Neural progenitor cell (in vitro differentiated cells): ENCODE measurements at regions not wholly inside any gene's neighbourhood (a gene's known extent, or its start where the extent isn't known, plus 50 kb on each side); places are given as distances from the start of the nearest gene placed in this dataset.

Experiments
- DNase-seq: peaks from one replicate; pipeline ENCODE4 v3.0.0-alpha.2; 2016; ENCODE audit warnings: low spot score
- H2AFZ ChIP-seq: fragments of 200-600 bp; sonication (generic); replicated peaks from 2 replicates; pipeline ENCODE4 v1.6.1; 2016; ENCODE audit warnings: antibody characterized with exemption
- H3F3A ChIP-seq: fragments of 200-600 bp; sonication (generic); 2 replicates; pipeline ENCODE4 v1.6.1; 2016; ENCODE audit warnings: antibody characterized with exemption, low read depth
- H3K27ac ChIP-seq: fragments of 200-600 bp; sonication (generic); 2 replicates; pipeline ENCODE4 v1.5.1; 2016; ENCODE audit warnings: mild to moderate bottlenecking
- H3K27me3 ChIP-seq: fragments of 200-600 bp; sonication (generic); 2 replicates; pipeline ENCODE4 v1.6.1; 2016; ENCODE audit warnings: mild to moderate bottlenecking, moderate library complexity
- H3K36me3 ChIP-seq: fragments of 200-600 bp; sonication (generic); 2 replicates; pipeline ENCODE4 v1.5.1; 2016
- H3K4me1 ChIP-seq: fragments of 200-600 bp; sonication (generic); 2 replicates; pipeline ENCODE4 v1.6.1; 2016; ENCODE audit warnings: mixed run types
- H3K4me2 ChIP-seq: fragments of 200-600 bp; sonication (generic); 2 replicates; pipeline ENCODE4 v1.6.1; 2016
- H3K4me3 ChIP-seq: fragments of 200-600 bp; sonication (generic); 2 replicates; pipeline ENCODE4 v1.5.1; 2016
- H3K79me2 ChIP-seq: fragments of 200-600 bp; sonication (generic); 2 replicates; pipeline ENCODE4 v1.6.1; 2016; ENCODE audit warnings: low read depth
- H3K9ac ChIP-seq: fragments of 200-600 bp; sonication (generic); 2 replicates; pipeline ENCODE4 v1.6.1; 2016
- H3K9me3 ChIP-seq: fragments of 200-600 bp; sonication (generic); 2 replicates; pipeline ENCODE4 v1.5.1; 2016; ENCODE audit warnings: low read depth
- H4K20me1 ChIP-seq: fragments of 200-600 bp; sonication (generic); 2 replicates; pipeline ENCODE4 v1.6.1; 2016; ENCODE audit warnings: low read depth
- H3K27ac Mint-ChIP-seq: 3 replicates; pipeline ENCODE4 v1.8.0; 2021; ENCODE audit warnings: mixed read lengths
- H3K27me3 Mint-ChIP-seq: 2 replicates; pipeline ENCODE4 v1.8.0; 2022; ENCODE audit warnings: low read depth, mild to moderate bottlenecking, inconsistent platforms, moderate library complexity, mixed read lengths; ENCODE audit not compliant: insufficient read depth
- H3K36me3 Mint-ChIP-seq: 3 replicates; pipeline ENCODE4 v1.8.0; 2021; ENCODE audit warnings: mixed read lengths
- H3K4me1 Mint-ChIP-seq: 3 replicates; pipeline ENCODE4 v1.8.0; 2021; ENCODE audit warnings: mixed read lengths
- H3K4me3 Mint-ChIP-seq: 3 replicates; pipeline ENCODE4 v1.8.0; 2021; ENCODE audit warnings: mild to moderate bottlenecking, moderate library complexity, mixed read lengths
- H3K9me3 Mint-ChIP-seq: 3 replicates; pipeline ENCODE4 v1.8.0; 2020; ENCODE audit warnings: mixed read lengths
- CTCF ChIP-seq: fragments of 200-600 bp; sonication (generic); IDR thresholded peaks from 2 replicates; pipeline ENCODE4 v1.5.1; 2017; ENCODE audit warnings: antibody characterized with exemption, mild to moderate bottlenecking
- EZH2 ChIP-seq: fragments of 200-600 bp; sonication (generic); IDR thresholded peaks from 2 replicates; pipeline ENCODE4 v1.6.1; 2017; ENCODE audit warnings: antibody characterized with exemption, mild to moderate bottlenecking, moderate library complexity
- EZH2phosphoT487 ChIP-seq: fragments of 200-600 bp; sonication (generic); IDR thresholded peaks from 2 replicates; pipeline ENCODE4 v1.6.1; 2017; ENCODE audit warnings: antibody characterized with exemption

GRCh38 chrX:7680181-7680580, 162.8 kb upstream of the VCX start:
- no peak overlapping the region for H3K9ac ChIP-seq
- H4K20me1 ChIP-seq, result no peaks in the 10 kb centered on the region
- no peak overlapping the region for H3K27ac ChIP-seq
- Mint-ChIP-seq H3K36me3 (no peaks in the 10 kb centered on the region), H3K27me3 (peaks cover 2% of the 10 kb centered on the region), H3K4me3 (no peak overlapping the region), H3K9me3 (no peaks in the 10 kb centered on the region), H3K4me1 (no peaks in the 10 kb centered on the region), H3K27ac (no peak overlapping the region)
- no peaks in the 10 kb centered on the region for H3K79me2 ChIP-seq
- H2AFZ ChIP-seq, result no peak overlapping the region
- H3K9me3 ChIP-seq, result no peaks in the 10 kb centered on the region
- TF ChIP-seq EZH2, result no peak
- no peak for TF ChIP-seq CTCF
- TF ChIP-seq EZH2phosphoT487, result no peak
- H3F3A ChIP-seq, result no peaks in the 10 kb centered on the region
- H3K27me3 ChIP-seq, result no peaks in the 10 kb centered on the region
- DNase-seq, result no peak
- H3K36me3 ChIP-seq, result no peaks in the 10 kb centered on the region
- no peaks in the 10 kb centered on the region for H3K4me1 ChIP-seq
- no peak overlapping the region for H3K4me2 ChIP-seq
- no peak overlapping the region for H3K4me3 ChIP-seq

GRCh38 chrX:7654316-7654715, 188.7 kb upstream of the VCX start:
- Histone ChIP-seq H3K9me3 (no peaks in the 10 kb centered on the region), H3K4me2 (no peak overlapping the region), H2AFZ (no peak overlapping the region), H3K36me3 (no peaks in the 10 kb centered on the region), H4K20me1 (no peaks in the 10 kb centered on the region), H3K4me1 (no peaks in the 10 kb centered on the region), H3K4me3 (no peak overlapping the region), H3F3A (no peaks in the 10 kb centered on the region), H3K27me3 (no peaks in the 10 kb centered on the region), H3K79me2 (no peaks in the 10 kb centered on the region), H3K27ac (no peak overlapping the region), H3K9ac (no peak overlapping the region)
- no peaks in the 10 kb centered on the region for H3K4me1 Mint-ChIP-seq
- H3K27me3 Mint-ChIP-seq, result no peaks in the 10 kb centered on the region
- peaks cover 15% of the 10 kb centered on the region for H3K9me3 Mint-ChIP-seq
- no peaks in the 10 kb centered on the region for H3K36me3 Mint-ChIP-seq
- no peak overlapping the region for H3K4me3 Mint-ChIP-seq
- no peak for DNase-seq
- TF ChIP-seq EZH2phosphoT487, result no peak
- TF ChIP-seq CTCF, result no peak
- TF ChIP-seq EZH2, result no peak
- H3K27ac Mint-ChIP-seq, result no peak overlapping the region

- TF ChIP-seq EZH2phosphoT487 (peak; percentile 70), EZH2 (no peak)
Observed at GRCh38 chrX:7647831-7648230, 195.1 kb upstream of the VCX start.

GRCh38 chrX:7641141-7641540, 201.8 kb upstream of the VCX start:
- no peaks in the 10 kb centered on the region for H3K27me3 Mint-ChIP-seq
- TF ChIP-seq CTCF, result no peak
- TF ChIP-seq EZH2, result no peak
- TF ChIP-seq EZH2phosphoT487, result no peak
- Histone ChIP-seq H4K20me1 (no peaks in the 10 kb centered on the region), H3K79me2 (no peaks in the 10 kb centered on the region), H3K4me3 (no peak overlapping the region), H3K9me3 (no peaks in the 10 kb centered on the region), H3K4me1 (no peaks in the 10 kb centered on the region), H3F3A (no peaks in the 10 kb centered on the region), H3K9ac (no peak overlapping the region), H3K36me3 (no peaks in the 10 kb centered on the region), H3K27ac (no peak overlapping the region), H3K4me2 (no peak overlapping the region), H2AFZ (no peak overlapping the region), H3K27me3 (no peaks in the 10 kb centered on the region)
- no peak overlapping the region for H3K4me3 Mint-ChIP-seq
- no peak for DNase-seq
- no peaks in the 10 kb centered on the region for H3K36me3 Mint-ChIP-seq
- no peaks in the 10 kb centered on the region for H3K9me3 Mint-ChIP-seq
- H3K27ac Mint-ChIP-seq, result no peak overlapping the region
- peaks cover 4% of the 10 kb centered on the region for H3K4me1 Mint-ChIP-seq

More at GRCh38 chrX:7647831-7648230, 195.1 kb upstream of the VCX start:
- H3K27ac Mint-ChIP-seq, result no peak overlapping the region
- Histone ChIP-seq H3K27ac (no peak overlapping the region), H3K4me3 (no peak overlapping the region), H3K27me3 (no peaks in the 10 kb centered on the region), H3K9ac (no peak overlapping the region), H3K4me2 (no peak overlapping the region), H3K4me1 (no peaks in the 10 kb centered on the region), H3K79me2 (no peaks in the 10 kb centered on the region), H3F3A (no peaks in the 10 kb centered on the region), H3K9me3 (no peaks in the 10 kb centered on the region), H4K20me1 (no peaks in the 10 kb centered on the region), H3K36me3 (no peaks in the 10 kb centered on the region), H2AFZ (no peak overlapping the region)
- no peaks in the 10 kb centered on the region for H3K27me3 Mint-ChIP-seq
- H3K36me3 Mint-ChIP-seq, result no peaks in the 10 kb centered on the region
- DNase-seq, result peak; percentile 32
- H3K9me3 Mint-ChIP-seq, result peaks cover 2% of the 10 kb centered on the region
- H3K4me3 Mint-ChIP-seq, result no peak overlapping the region
- H3K4me1 Mint-ChIP-seq, result peaks cover 10% of the 10 kb centered on the region
